HEK293 (cell line): ENCODE measurements at regions not wholly inside any gene's neighbourhood (a gene's known extent, or its start where the extent isn't known, plus 50 kb on each side); places are given as distances from the start of the nearest gene placed in this dataset.

ENCODE experiments used
- CTCF ChIA-PET: fragments of 350-600 bp; formaldehyde crosslinking; extraction: SDS; loops from one replicate; lab custom pipeline; 2021; ENCODE audit warnings: antibody characterized with exemption; lab: Yijun Ruan, JAX
- POLR2A ChIA-PET: fragments of 300-600 bp; formaldehyde crosslinking; extraction: SDS; loops from one replicate; lab custom pipeline; 2020; ENCODE audit warnings: antibody characterized with exemption, inconsistent platforms; lab: Yijun Ruan, JAX
- H3K27ac ChIP-seq: fragments of 200-500 bp; sonication (Bioruptor generic); 2 replicates; pipeline ENCODE4 v1.5.1; 2014; ENCODE audit warnings: low read depth, low read length, control low read depth, inconsistent platforms; ENCODE audit errors: extremely low read depth
- H3K36me3 ChIP-seq, 2 experiments: fragments of 200-500 bp in 1 of 2; sonication (Bioruptor generic) in 1 of 2; 1 replicate in 1 of 2; 2 replicates in 1 of 2; pipeline ENCODE4 v1.5.1; 2014 to 2017; ENCODE audit warnings: inconsistent platforms in 2 of 2, low read length in 2 of 2; ENCODE audit not compliant: control insufficient read depth in 2 of 2, insufficient read depth in 1 of 2
- H3K4me1 ChIP-seq: fragments of 200-500 bp; sonication (Bioruptor generic); 2 replicates; pipeline ENCODE4 v1.5.1; 2014; ENCODE audit warnings: mild to moderate bottlenecking, low read length, inconsistent platforms; ENCODE audit not compliant: control insufficient read depth, insufficient read depth
- H3K4me3 ChIP-seq: 2 replicates; pipeline ENCODE4 v1.5.1; 2011; ENCODE audit warnings: low read depth, mild to moderate bottlenecking, control low read depth, low read length, moderate library complexity
- H3K9me3 ChIP-seq: fragments of 200-500 bp; sonication (Bioruptor generic); 2 replicates; pipeline ENCODE4 v1.5.1; 2014; ENCODE audit warnings: low read depth, low read length, inconsistent platforms; ENCODE audit not compliant: control insufficient read depth, insufficient read depth
- HOXA7 ChIP-seq: sonication (generic); formaldehyde crosslinking; IDR thresholded peaks from 2 replicates; pipeline ENCODE4 v1.8.1; 2022; ENCODE audit warnings: missing genetic modification reagents, borderline replicate concordance
- KLF17 ChIP-seq: fragments of 450-650 bp; formaldehyde crosslinking; IDR thresholded peaks from 2 replicates; pipeline ENCODE4 v1.5.1; 2016; ENCODE audit warnings: missing biosample characterization, missing genetic modification characterization
- MZF1 ChIP-seq: fragments of 450-650 bp; formaldehyde crosslinking; IDR thresholded peaks from 2 replicates; pipeline ENCODE4 v1.5.1; 2017; ENCODE audit warnings: missing biosample characterization, missing genetic modification characterization, borderline replicate concordance
- SETDB1 ChIP-seq: IDR thresholded peaks from one replicate; pipeline ENCODE4 v1.6.1; 2017; ENCODE audit warnings: mild to moderate bottlenecking, low read length, moderate library complexity, mixed read lengths; ENCODE audit not compliant: insufficient read length
- ZNF155 ChIP-seq: fragments of 450-650 bp; formaldehyde crosslinking; IDR thresholded peaks from 2 replicates; pipeline ENCODE4 v1.5.1; 2016; ENCODE audit warnings: missing biosample characterization, missing genetic modification characterization
- ZNF184 ChIP-seq: fragments of 450-650 bp; IDR thresholded peaks from 2 replicates; pipeline ENCODE4 v1.5.1; 2018; ENCODE audit warnings: missing biosample characterization, mild to moderate bottlenecking, missing genetic modification characterization
- ZNF2 ChIP-seq: fragments of 450-650 bp; formaldehyde crosslinking; IDR thresholded peaks from 2 replicates; pipeline ENCODE4 v1.5.1; 2016; ENCODE audit warnings: missing biosample characterization, missing genetic modification characterization
- ZNF211 ChIP-seq: fragments of 450-650 bp; formaldehyde crosslinking; IDR thresholded peaks from 2 replicates; pipeline ENCODE4 v1.5.1; 2016; ENCODE audit warnings: low read depth, missing biosample characterization, missing genetic modification characterization
- ZNF239 ChIP-seq: fragments of 450-650 bp; formaldehyde crosslinking; IDR thresholded peaks from 2 replicates; pipeline ENCODE4 v1.5.1; 2016; ENCODE audit warnings: missing biosample characterization, missing genetic modification characterization
- ZNF362 ChIP-seq: fragments of 450-650 bp; formaldehyde crosslinking; IDR thresholded peaks from 2 replicates; pipeline ENCODE4 v1.5.1; 2016; ENCODE audit warnings: missing biosample characterization, missing genetic modification characterization
- ZNF416 ChIP-seq: fragments of 450-650 bp; formaldehyde crosslinking; IDR thresholded peaks from 2 replicates; pipeline ENCODE4 v1.5.1; 2016; ENCODE audit warnings: missing biosample characterization, missing genetic modification characterization
- ZNF433 ChIP-seq: fragments of 450-650 bp; formaldehyde crosslinking; IDR thresholded peaks from 2 replicates; pipeline ENCODE4 v1.5.1; 2016; ENCODE audit warnings: missing biosample characterization, missing genetic modification characterization, low read depth
- ZNF561 ChIP-seq: fragments of 450-650 bp; IDR thresholded peaks from 2 replicates; pipeline ENCODE4 v1.5.1; 2018; ENCODE audit warnings: missing biosample characterization, missing genetic modification characterization, borderline replicate concordance
- ZNF660 ChIP-seq: fragments of 450-650 bp; IDR thresholded peaks from 2 replicates; pipeline ENCODE4 v1.5.1; 2018; ENCODE audit warnings: missing biosample characterization, mild to moderate bottlenecking, missing genetic modification characterization
- ZSCAN18 ChIP-seq: fragments of 450-650 bp; formaldehyde crosslinking; IDR thresholded peaks from 2 replicates; pipeline ENCODE4 v1.5.1; 2016; ENCODE audit warnings: missing biosample characterization, missing genetic modification characterization
- TF ChIP-seq, protein P1 (sequence below): fragments of 450-650 bp; formaldehyde crosslinking; IDR thresholded peaks from 2 replicates; pipeline ENCODE4 v1.5.1; 2016; ENCODE audit warnings: missing biosample characterization, missing genetic modification characterization
- TF ChIP-seq, protein P2 (sequence below): fragments of 450-650 bp; formaldehyde crosslinking; conservative IDR thresholded peaks from 2 replicates; pipeline ENCODE4 v1.5.1; 2016; ENCODE audit warnings: low read depth, missing biosample characterization, missing genetic modification characterization
- TF ChIP-seq, protein P3 (sequence below): fragments of 450-650 bp; formaldehyde crosslinking; IDR thresholded peaks from 2 replicates; pipeline ENCODE4 v1.5.1; 2017; ENCODE audit warnings: missing biosample characterization, missing genetic modification characterization

- Histone ChIP-seq H3K9me3 (no peaks in the 10 kb centered on the region), H3K4me3 (no peak overlapping the region), H3K36me3 (no peaks in the 10 kb centered on the region), H3K4me1 (no peaks in the 10 kb centered on the region), H3K27ac (no peak overlapping the region)
- CTCF ChIA-PET, result interaction anchor here (3.0 kb wide), 1 partner anchor 23 kb away, joined by 12 read pairs; no protein-coding TSS in a partner anchor
- TF ChIP-seq ZNF211 (tag by site-specific recombination) (no peak), ZNF433 (tag by site-specific recombination) (no peak), ZNF184 (no peak), MZF1 (tag by site-specific recombination) (no peak), ZSCAN18 (no peak), SETDB1 (no peak), ZNF561 (tag by site-specific recombination) (no peak), ZNF239 (tag by site-specific recombination) (no peak), ZNF660 (tag by site-specific recombination) (no peak), ZNF155 (tag by site-specific recombination) (no peak), KLF17 (no peak), HOXA7 (no peak), ZNF2 (tag by site-specific recombination) (no peak), ZNF362 (tag by site-specific recombination) (no peak), ZNF416 (tag by site-specific recombination) (no peak)
- TF ChIP-seq, protein P1, sequence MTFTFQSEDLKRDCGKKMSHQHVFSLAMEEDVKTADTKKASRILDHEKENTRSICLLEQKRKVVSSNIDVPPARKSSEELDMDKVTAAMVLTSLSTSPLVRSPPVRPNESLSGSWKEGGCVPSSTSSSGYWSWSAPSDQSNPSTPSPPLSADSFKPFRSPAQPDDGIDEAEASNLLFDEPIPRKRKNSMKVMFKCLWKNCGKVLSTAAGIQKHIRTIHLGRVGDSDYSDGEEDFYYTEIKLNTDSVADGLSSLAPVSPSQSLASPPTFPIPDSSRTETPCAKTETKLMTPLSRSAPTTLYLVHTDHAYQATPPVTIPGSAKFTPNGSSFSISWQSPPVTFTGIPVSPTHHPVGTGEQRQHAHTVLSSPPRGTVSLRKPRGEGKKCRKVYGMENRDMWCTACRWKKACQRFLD, result no peak
- TF ChIP-seq, protein P2, sequence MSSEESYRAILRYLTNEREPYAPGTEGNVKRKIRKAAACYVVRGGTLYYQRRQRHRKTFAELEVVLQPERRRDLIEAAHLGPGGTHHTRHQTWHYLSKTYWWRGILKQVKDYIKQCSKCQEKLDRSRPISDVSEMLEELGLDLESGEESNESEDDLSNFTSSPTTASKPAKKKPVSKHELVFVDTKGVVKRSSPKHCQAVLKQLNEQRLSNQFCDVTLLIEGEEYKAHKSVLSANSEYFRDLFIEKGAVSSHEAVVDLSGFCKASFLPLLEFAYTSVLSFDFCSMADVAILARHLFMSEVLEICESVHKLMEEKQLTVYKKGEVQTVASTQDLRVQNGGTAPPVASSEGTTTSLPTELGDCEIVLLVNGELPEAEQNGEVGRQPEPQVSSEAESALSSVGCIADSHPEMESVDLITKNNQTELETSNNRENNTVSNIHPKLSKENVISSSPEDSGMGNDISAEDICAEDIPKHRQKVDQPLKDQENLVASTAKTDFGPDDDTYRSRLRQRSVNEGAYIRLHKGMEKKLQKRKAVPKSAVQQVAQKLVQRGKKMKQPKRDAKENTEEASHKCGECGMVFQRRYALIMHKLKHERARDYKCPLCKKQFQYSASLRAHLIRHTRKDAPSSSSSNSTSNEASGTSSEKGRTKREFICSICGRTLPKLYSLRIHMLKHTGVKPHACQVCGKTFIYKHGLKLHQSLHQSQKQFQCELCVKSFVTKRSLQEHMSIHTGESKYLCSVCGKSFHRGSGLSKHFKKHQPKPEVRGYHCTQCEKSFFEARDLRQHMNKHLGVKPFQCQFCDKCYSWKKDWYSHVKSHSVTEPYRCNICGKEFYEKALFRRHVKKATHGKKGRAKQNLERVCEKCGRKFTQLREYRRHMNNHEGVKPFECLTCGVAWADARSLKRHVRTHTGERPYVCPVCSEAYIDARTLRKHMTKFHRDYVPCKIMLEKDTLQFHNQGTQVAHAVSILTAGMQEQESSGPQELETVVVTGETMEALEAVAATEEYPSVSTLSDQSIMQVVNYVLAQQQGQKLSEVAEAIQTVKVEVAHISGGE, result no peak
- TF ChIP-seq, protein P3, sequence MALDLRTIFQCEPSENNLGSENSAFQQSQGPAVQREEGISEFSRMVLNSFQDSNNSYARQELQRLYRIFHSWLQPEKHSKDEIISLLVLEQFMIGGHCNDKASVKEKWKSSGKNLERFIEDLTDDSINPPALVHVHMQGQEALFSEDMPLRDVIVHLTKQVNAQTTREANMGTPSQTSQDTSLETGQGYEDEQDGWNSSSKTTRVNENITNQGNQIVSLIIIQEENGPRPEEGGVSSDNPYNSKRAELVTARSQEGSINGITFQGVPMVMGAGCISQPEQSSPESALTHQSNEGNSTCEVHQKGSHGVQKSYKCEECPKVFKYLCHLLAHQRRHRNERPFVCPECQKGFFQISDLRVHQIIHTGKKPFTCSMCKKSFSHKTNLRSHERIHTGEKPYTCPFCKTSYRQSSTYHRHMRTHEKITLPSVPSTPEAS, result no peak
- POLR2A ChIA-PET, result interaction anchor here (0.6 kb wide), 1 partner anchor 236 kb away, joined by 4 read pairs; no protein-coding TSS in a partner anchor
Observed at GRCh38 chr3:28645149-28645548, 296.5 kb upstream of the AZI2 start.
